Fibroblast of the conjunctiva (primary cell): ENCODE measurements at regions not wholly inside any gene's neighbourhood (a gene's known extent, or its start where the extent isn't known, plus 50 kb on each side); places are given as distances from the start of the nearest gene placed in this dataset.

Source experiments
- DNase-seq: peaks from one replicate; pipeline ENCODE4 v3.0.0-alpha.2; 2010; ENCODE audit warnings: low read depth

- no peak for DNase-seq
Observed at GRCh38 chr15:98560338-98560737, 88.0 kb upstream of the IGF1R start.

GRCh38 chr15:98561169-98561941 is 87.0 kb upstream of the IGF1R start:
- no peak for DNase-seq

- DNase-seq = no peak
Observed at GRCh38 chr15:98562331-98562937, 85.9 kb upstream of the IGF1R start.

GRCh38 chr15:98565566-98565965 is 82.8 kb upstream of the IGF1R start:
- no peak for DNase-seq

GRCh38 chr15:98567951-98568350 is 80.4 kb upstream of the IGF1R start:
- DNase-seq = no peak

- DNase-seq = no peak
Observed at GRCh38 chr15:98568382-98569017, 79.8 kb upstream of the IGF1R start.

GRCh38 chr15:98570119-98570518 is 78.2 kb upstream of the IGF1R start:
- DNase-seq = no peak

- DNase-seq = no peak
Observed at GRCh38 chr15:98580572-98580971, 67.8 kb upstream of the IGF1R start.

- no peak for DNase-seq
Observed at GRCh38 chr15:98581715-98582114, 66.6 kb upstream of the IGF1R start.

- no peak for DNase-seq
Observed at GRCh38 chr15:98582900-98583554, 65.3 kb upstream of the IGF1R start.

GRCh38 chr15:98583771-98584430 is 64.4 kb upstream of the IGF1R start:
- DNase-seq = no peak

GRCh38 chr15:98586066-98586465 is 62.3 kb upstream of the IGF1R start:
- DNase-seq = no peak

- no peak for DNase-seq
Observed at GRCh38 chr15:98592136-98592535, 56.2 kb upstream of the IGF1R start.

- no peak for DNase-seq
Observed at GRCh38 chr15:98596131-98596530, 52.2 kb upstream of the IGF1R start.

- no peak for DNase-seq
Observed at GRCh38 chr15:98596885-98597392, 51.4 kb upstream of the IGF1R start.

GRCh38 chr15:98597666-98598065 is 50.7 kb upstream of the IGF1R start:
- no peak for DNase-seq
